HG03135 (cell line): ENCODE measurements at regions not wholly inside any gene's neighbourhood (a gene's known extent, or its start where the extent isn't known, plus 50 kb on each side); places are given as distances from the start of the nearest gene placed in this dataset.

Experiments
- ATAC-seq: cut with Tn5 transposase; IDR thresholded peaks from one replicate; pipeline ENCODE4 v1.9.1; 2021; ENCODE audit warnings: mild to moderate bottlenecking, moderate library complexity; ENCODE audit not compliant: unreplicated experiment

GRCh38 chr5:6806668-6807067, 93.4 kb downstream of the TENT4A start:
- no peak for ATAC-seq

GRCh38 chr5:6808462-6808861, 95.2 kb downstream of the TENT4A start:
- ATAC-seq, result no peak

- ATAC-seq, result no peak
Observed at GRCh38 chr5:6810641-6811405, 97.6 kb downstream of the TENT4A start.

DNA sequence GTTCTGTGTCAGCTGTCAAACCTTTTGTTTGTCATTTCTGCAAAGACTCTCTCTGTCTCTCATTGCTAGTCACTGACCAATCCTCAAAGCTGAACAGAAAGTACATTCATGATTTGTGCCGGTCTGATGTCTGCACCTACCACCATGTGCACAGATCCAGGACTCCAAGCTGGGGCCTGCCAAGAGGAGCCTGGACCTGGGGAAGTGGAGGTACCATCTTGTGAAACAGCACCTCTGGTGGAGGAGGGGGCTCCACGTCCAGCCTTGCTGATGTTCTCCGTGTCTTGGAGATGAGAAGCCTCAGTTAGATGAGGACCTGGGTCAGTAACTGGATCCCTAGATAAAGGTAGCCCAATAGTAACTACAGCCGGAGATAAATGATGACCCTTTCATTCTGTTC, 98.9 kb downstream of the TENT4A start:
- ATAC-seq, result no peak

- no peak for ATAC-seq
Observed at GRCh38 chr5:6812800-6813731, 99.8 kb downstream of the TENT4A start.

- ATAC-seq, result no peak
Observed at GRCh38 chr5:6814816-6815215, 101.6 kb downstream of the TENT4A start.

DNA sequence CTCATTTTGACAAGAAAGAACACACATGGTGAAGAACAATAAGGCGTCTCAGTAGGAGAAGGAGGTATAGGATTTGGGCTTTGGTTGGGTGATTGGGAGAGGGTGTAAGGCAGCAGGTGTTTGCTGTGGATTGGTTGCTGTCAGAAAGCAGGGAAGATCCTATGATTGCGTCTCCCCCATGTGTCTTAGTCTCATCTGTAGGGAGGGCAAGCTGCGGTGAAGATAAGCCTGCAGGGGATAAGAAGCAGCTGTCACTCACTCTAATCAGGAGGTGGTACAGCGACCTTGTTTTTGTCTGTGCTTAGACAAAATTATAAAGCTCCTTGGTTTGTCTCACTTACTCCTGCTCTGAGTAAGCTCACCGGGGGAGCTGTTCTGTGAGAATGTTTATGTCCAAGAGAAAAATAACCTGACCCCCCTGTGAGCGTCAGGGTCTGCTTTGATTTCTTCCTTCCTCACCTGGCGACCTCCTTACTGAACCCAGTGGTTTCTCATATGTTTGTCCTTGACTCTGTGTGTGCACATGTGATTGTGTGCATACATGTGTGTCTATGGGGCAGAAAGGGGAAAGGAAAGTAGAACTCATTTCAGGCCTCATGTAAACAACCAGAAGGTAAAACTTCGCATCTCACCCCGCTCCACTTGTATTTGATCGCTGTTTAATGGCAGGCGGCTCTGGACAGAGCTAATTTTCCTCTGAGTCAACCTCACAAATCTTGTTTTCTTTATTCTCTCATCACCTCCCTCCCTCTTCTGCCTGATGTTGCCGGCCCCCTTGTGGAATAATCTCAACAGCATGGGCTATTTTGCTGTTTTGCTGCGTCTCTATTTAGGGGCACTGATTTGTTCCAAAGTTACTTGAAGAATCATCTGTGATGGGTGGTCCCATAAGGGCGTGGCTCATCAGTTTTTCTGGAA, 105.6 kb downstream of the TENT4A start:
- no peak for ATAC-seq

DNA sequence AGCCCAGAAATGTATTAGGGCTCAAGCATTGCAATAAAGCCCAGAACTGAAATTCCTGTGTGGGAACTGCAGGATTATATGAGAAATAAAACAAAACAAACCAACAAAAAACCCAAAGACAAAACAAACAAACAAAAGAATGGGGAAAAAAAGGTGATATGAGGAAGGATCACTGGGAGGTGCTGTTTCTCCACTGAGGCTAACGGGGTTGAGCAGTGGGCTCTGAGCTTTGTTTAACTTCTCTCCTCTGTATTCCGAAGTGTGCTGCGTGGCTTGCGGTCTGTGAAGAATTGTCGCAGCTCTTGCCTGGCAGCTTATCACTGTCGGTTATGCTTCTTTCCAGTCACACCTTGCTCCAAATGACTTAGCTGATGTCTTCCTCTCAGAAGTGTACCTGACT, 106.3 kb downstream of the TENT4A start:
- ATAC-seq, result no peak

DNA sequence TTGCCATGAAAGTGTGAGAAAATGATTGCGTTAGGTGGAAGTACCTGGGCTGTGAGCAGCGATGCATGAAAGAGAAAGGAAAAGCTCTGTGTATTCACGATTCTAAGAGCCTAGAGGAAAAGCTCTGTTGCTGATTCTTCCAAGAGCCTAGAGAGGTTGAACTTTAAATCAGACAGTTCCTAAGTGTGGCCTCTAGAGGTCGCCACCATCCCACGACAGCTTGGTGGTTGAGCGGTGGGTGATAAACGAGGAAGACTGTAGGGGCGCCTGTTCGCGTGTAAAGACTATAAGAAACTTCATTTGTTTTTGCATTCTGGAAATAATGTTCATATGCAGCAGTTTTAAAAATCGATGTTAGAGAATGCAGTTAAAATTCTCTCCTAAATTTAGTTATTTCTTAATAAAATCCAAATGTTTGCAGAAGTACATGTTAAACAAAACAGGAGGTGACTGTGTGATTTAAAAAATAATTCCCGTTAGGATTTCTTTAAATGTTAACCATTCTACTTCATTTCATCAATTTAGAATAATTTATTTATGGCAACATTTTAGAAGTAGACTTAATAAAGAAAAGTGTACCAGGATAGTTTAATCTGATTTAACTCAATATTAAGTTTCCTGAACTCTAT, 107.7 kb downstream of the TENT4A start:
- peak; percentile 70 for ATAC-seq

- no peak for ATAC-seq
Observed at GRCh38 chr5:6822068-6822467, 108.8 kb downstream of the TENT4A start.

DNA sequence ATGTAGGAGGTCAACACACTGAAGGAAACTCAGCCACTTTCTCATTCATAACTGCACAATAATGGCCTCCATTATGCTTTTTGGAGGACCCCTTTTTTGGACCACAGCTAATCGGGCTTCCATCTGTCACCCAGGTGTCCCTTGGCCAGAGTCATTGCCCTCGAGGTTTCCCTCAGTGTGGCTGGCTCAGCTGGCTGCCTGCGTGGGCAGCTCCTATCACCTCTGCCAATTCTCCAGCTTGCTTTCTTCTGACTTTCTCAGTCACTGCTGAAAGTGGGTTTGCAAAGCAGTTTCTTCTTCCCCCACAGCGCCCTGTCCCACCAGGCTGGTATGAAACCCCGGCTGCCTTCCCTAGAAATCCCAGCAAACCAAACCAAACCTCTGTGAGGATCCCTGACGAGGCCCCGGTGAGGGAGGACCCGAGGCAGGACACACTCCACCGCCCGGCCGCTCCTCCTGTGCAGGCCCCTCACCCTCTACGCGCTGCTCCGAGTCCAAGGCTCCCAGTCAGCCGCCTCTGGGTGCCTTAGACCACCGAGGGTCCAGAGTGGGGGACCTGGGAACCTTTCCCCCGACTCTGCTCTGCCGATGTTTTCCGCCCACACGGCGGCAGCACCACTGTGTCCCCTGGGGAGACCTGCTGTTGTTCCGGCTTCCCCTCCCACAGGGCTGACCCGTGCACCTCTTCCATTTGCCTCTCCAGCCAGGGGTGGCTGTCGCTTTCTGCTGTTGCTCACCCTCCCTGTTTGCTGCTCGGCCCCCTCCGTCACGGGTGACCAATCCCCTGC, 109.5 kb downstream of the TENT4A start:
- no peak for ATAC-seq

- ATAC-seq, result no peak
Observed at GRCh38 chr5:6823996-6824395, 110.8 kb downstream of the TENT4A start.

- no peak for ATAC-seq
Observed at GRCh38 chr5:6825678-6826244, 112.5 kb downstream of the TENT4A start.

DNA sequence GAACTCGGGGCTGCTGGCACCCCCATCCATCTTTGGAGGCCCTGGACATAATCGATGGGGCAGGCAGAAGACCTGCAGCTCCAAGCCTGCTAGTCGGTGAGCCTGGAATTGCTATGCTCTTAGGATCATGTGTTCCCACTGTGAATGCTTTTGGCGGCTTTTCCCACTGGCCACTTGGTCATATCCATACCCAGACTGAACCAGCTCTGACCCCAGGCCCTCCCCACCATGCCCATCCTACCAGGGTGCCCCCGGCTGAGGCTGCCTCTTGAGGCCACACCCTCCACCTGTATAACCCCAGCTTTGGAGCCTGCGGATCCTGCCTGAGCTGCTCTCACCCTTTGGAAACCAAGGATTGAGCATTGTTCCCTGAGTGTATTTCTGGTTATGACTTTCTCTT, 113.5 kb downstream of the TENT4A start:
- no peak for ATAC-seq

DNA sequence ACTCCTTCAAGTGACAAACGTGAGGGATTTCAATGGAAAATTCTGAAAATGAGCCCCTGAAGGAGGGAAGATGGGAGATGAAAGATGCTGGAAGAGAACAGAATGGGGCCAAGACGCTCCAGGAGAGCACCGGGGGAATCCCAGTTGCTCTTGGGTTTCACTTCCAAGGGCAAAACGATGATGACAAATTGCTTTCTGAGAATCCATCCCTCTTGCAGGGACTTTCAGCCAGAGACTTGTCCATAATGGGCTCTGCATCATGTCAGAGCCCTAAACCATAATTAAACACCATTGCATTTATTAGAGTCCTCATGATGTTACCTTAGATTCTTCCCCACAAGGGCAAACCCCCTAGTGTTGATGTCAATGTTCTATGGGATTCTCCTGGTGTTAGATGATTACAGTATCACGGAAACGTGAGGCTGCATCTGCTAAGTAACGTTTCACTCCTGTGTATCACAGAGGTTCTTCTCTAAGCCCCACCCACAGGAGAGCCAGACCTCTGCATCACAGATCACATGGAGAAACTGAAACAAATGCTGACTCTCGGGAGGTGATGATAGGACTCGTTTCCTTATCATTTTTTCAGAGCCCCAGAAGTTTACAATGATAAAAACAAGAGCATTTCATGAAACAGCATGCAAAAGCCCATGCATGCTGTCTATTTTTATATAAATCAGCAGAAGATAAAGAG, 114.4 kb downstream of the TENT4A start:
- ATAC-seq, result peak; percentile 82

- peak; percentile 84 for ATAC-seq
Observed at GRCh38 chr5:6829150-6829784, 116.0 kb downstream of the TENT4A start.

DNA sequence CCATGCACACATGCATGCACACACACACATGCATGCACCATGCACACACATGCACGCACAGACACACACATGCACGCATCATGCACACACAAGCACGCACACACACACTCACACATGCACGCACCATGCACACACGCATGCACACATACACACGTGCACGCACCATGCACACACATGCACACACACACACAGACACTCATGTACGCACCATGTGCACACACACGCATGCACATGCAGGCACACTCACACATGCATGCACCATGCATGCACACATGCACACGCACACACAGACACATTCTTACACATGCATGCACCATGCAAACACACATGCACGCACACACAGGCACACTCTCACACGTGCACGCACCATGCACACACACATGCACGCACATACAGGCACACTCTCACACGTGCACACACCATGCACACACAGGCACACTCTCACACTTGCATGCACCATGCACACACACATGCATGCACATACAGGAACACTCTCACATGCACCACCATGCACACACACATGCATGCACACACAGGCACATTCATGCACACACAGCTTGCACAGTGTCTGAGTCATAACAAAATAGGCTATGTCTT, 117.5 kb downstream of the TENT4A start:
- no peak for ATAC-seq
